HG03457 (cell line): ENCODE measurements at regions not wholly inside any gene's neighbourhood (a gene's known extent, or its start where the extent isn't known, plus 50 kb on each side); places are given as distances from the start of the nearest gene placed in this dataset.
"Not testable (repeated sequence)": the region's sequence is repeated elsewhere in the genome, so short reads cannot be mapped to it uniquely, and the experiment has no call there.

Experiments used
- ATAC-seq: cut with Tn5 transposase; IDR thresholded peaks from one replicate; pipeline ENCODE4 v1.9.1; 2021; ENCODE audit warnings: moderate number of reproducible peaks; ENCODE audit not compliant: unreplicated experiment

DNA sequence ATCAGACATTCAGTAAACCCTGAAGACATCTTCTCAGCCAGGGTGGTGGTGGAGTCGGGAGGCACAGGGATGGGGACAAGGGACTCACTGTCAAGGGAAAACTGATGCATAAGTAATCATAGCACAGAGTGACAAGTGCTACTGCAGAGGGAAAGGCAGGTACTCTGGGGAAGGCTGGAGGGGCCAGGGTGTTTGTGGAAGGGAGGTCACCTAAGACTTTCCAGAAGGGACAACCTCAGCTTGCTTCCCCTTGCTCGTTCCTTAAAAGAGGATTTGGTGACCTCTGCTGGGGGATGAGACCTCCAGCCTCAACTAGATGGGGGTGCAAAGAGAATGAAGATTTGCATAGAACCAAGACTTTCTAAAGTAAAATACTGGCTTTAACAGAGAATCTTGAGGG, 99.5 kb downstream of the SLC4A3 start:
- ATAC-seq, result no peak

DNA sequence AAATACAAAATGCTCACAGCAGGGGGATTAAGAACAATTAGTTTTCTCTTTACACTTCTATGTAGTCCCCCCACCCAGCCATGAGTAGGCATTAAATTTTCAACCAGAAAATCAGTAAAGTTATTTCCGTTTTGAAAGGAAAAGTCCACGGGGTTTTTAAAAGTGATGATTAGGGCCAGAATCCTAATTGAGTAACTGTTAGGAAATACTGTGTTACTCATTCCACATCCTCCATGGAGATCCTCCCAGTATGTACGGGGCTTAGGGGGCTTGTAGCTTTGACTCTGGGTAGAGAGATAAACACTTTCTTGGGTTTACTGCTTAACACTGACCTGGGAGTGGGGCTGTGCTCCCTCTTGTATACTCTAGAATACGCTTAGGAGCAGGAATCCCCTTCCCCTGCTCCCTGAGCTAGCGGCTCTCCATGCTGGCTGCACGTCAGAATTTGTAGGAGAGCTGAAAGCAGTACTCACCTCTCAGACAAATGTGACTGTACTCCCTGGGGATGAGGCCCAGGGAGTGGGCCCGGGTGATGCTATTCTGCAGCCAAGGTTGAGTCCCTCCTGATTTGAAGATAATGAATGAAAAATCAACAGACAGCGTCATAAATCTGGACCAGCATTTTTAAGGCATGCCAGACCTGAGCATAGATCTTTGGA, 100.5 kb downstream of the SLC4A3 start:
- ATAC-seq, result no peak

DNA sequence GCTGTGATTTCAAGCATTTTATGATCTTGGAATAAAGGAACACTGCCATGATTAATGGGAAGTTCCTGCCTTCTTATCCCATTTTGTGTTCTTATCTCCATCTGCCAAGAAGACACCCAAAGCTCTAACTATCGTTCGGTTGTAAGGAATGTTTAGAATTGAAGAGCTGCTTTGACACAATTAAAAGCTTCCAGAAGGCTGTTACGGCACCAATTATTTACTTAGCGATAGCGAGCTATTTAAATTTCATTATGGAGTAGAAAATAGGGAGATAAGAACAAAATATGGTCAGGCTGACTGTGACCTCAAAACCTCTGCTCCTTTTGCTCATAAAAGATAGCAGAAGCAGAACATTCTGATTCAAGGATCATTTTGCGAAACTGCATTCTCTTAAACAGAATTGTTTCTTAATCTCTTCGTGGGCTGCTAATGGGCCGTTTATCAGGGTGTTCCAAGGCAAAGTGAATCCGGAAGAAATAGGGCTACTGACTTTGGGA, 101.6 kb downstream of the SLC4A3 start:
- no peak for ATAC-seq

DNA sequence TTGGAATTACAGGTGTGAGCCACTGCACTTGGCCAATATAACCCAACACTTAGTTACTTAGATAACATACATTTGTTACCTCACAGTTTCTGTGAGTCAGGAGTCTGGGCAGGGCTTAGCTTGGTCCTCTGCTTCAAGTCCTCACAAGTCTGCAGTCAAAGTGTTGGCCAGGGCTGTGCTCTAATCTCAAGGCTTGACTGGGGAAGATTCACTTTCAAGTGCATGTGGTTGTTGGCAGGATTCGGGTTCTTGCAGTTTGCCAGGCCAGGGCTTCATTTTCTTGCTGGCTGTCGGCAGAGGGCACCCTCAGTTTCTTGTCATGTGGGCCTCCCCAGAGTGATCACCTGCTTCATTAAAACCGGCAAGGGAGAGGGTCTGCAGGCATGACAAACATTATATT, 103.7 kb downstream of the SLC4A3 start:
- ATAC-seq, result no peak

DNA sequence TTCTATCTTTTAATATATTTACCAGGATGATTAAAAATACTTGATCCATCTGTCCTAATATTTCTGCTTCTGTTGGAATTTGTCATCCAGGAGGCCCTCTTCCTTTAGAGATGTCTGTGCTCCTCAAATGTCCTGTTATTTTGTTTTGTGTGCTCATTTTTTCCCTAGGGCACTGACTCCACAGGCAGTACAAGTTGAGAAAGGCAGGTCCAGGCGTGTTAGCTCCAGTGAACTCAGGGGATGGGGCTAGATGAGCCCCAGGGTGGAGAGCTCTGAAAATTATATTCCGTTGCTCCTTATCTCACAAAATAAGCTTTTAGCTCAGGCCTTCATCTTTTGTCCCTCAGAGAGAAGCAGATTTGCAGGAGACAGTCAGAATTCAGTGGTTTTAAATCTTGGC, 105.7 kb downstream of the SLC4A3 start:
- no peak for ATAC-seq

DNA sequence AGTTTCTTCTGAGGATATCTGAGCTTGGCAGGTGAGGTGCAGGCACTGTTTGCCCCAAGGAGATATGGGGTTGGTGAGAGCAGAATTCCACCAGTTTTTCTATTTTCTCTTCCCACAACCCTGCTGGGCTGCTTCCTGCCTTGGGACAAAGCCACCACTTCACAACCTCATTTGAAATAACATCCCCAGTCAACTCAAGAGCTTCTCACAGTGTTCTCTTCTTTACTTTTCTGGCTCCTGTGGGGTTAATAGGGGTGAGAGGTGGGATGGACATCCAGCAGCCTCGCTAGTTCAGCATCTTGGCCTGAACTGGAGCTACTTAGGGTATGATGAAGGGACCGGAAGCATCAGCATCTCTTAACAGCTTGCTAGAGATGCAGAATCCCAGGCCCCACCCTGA, 106.3 kb downstream of the SLC4A3 start:
- no peak for ATAC-seq

DNA sequence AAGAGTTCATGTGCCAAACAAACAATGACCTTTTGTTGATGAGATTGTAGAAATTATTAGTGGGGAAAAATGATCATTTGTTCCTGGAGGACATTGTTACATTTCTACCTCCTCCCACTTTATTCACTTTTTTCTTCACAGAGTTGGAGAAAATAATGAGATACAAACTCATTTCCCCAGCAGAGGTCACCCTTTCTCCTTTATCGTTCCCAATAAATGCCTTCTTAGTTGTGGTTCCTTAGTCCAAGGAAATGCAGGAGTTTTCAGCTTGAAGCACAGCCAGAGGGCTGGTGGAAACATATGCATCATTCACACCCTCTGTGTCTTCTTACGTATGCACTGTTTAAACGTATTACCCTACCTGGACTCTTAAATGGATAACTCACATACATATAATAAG, 108.8 kb downstream of the SLC4A3 start:
- no peak for ATAC-seq

DNA sequence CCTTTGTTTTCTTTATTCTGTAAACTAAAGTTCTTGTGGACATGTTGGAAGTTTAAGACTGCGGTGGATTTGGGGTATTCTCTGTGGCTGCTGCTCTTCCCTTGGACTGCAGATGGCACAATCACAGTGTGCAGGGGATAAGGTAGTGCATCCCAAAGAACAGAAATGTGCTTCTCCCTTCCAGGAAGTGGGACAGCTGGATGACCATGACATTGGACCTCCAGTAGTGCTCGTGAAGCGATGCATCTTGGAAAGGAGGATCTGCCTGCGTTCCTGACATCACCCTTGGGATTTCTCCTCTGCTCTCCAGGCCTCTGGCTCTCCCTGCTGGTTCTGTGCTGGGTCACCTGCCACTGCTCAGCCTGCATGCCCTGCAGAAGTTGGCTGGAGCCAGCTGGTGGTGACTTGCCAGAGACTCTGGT, 109.9 kb downstream of the SLC4A3 start:
- no peak for ATAC-seq

DNA sequence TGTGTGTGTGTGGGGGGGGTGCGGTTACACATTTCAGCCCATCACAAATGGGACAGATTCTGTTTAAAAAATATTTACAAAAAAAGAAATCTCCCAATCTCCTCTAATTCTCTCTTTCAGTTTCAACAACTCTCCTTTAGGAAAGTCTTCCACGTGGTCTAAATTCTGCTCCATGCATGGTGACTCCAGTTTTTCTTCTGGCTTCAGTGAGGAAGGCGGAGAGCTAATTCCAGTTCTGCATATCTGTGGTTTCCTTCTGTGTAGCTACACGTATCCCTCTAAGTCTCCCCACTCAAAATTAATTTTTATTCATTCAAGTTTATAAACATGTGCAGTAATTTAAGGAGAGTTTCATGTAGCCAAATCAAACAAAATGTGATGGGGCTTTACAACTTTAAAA, 111.6 kb downstream of the SLC4A3 start:
- no peak for ATAC-seq

DNA sequence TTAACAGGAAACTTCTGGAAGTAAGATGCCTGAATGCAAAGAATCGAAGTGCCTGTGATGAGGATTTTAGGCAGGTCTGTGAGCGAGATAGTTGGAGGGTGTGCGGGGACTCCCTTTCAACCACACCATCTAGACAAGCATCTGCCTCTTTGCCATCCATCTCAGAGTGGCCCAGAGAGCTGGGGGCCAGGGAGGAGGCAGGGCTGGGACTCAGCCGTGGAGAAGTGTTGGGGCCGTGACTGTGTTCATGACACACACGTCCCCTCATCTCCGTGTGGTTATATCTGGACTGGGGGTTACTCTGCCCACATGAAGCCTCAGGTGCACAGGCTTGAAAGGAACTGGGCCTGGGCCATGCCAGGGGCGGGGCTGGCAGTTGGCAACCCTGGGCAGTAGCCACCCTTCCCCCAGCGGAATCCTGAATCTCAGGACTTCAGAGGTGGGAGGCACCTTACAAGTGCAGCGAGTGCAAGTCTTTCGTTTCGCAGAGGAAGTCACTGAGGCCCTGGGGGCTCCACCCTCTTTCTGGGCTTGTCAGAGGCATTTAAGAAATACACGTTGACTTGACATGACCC, 112.5 kb downstream of the SLC4A3 start:
- ATAC-seq, result no peak

DNA sequence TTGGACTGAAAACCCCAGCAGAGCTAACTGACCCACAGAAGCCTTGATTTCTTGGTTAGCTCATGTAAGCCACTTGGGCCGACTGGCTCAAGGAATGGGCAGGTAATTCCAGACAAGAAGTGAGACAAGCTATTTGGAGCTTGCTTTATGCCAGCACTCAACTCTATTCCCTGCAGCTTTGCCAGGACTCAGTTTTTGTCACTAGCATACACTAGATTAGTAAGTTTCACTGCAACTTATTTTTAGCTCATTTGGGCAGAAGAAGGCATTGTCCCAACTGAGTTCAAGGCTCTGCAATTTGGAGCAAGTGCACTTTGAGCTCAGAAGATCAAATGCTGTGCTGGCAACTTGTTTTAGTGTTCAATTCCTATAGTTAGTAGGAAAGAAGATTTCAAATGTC, 116.1 kb downstream of the SLC4A3 start:
- ATAC-seq, result no peak

DNA sequence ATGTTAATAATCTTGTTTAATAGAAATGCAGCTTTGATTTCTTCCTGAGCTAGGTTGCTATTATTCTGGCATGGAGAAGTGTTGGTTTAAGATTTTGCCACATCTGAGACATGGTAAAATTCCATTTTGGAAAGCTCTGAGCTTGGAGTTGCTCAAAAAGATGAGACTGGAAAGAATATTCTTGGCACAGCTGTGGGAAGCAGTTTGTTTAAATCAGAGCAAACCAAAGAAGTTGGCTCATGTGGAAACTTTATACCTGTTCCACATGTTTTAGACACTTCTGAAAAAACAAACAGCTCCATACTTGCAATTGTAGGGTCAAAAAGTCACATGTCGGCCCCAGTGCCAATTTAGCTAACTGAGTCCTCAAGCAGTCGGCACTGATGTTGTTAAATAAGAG, 116.6 kb downstream of the SLC4A3 start:
- no peak for ATAC-seq

DNA sequence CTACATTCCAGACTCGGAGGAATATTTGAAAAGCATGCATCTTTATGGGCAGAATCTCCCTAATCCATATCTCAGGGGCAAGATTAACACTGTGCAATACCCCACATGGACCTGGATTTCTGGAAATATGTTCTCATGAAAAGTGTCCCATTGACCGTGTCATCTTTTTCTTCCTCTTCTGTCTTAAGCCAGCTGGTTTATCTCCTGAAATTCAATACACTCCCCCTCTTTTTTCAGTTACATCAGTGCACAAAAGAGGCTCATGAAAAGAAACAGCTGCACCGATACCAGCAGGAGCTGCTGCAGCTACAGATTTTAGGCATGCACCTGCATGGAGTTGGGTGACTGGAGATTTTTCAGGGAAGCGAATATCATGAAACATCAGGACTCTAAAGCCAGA, 117.2 kb downstream of the SLC4A3 start:
- ATAC-seq, result no peak

DNA sequence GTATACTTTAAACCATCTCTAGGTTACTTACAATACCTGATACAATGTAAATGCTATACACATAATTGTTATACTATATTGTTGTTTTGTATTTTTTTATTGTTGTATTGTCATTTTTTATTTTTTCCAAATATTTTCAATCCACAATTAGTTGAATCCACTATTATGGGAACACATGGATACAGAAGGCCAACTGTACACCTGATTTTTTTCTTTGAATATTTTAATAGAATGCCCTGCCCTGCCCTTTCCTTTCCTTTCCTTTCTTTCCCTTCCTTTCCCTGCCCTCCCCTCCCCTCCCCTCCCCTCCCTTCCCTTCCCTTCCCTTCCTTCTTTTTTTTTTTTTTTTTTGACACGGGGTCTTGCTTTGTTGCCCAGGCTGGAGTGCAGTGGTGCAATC, 120.2 kb downstream of the SLC4A3 start:
- ATAC-seq, result no peak

DNA sequence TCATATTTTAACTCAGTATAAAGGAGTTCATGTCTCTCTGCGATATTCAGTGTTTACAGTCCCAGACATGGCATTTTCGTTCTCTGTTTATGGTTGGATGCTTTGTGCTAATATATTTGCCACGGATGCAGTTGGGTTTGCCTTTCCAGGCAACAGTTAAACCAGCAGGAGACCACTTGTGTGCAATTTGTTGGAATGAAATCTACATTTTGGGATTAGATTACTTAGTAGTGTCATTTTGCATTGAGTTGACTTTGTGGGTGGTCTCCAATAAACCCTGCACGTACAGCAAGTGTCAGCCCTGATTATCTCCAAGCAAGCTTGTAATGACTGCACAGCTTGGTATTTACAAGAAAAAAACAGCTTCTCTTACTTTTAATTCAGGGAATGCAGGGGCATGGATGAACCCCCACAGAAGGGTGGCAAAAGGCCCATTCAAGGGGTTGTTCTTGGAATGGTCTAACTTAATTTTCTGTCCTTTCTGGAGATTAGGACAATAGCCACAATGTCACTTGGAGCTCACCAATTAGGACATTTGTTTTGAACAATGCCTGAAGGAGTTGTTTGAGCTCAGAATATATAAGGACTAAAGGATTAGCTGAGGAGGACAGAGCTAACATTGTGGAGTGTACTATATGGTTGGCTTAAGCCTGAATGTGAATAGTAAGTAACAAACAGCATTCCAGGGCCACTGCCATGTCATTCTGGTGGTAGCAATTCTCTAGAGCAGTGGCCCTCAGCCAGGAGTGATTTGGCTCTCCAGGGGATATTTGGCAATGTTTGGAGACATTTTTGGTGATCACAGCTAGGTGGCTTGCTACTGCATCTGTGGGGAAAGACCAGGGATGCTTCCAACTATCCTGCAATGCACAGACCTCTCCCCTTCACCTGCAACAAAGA, 121.5 kb downstream of the SLC4A3 start:
- ATAC-seq, result no peak

DNA sequence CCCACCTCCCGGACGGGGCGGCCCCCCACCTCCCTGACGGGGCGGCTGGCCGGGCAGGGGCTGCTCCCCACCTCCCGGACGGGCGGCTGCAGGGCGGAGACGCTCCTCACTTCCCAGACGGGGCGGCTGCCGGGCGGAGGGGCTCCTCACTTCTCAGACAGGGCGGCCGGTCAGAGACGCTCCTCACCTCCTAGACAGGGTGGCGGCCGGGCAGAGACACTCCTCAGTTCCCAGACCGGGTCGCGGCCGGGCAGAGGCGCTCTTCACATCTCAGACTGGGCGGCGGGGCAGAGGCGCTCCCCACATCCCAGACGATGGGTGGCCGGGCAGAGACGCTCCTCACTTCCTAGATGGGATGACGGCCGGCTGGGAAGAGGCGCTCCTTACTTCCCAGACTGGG, 123.7 kb downstream of the SLC4A3 start:
- ATAC-seq, result not testable (repeated sequence)

DNA sequence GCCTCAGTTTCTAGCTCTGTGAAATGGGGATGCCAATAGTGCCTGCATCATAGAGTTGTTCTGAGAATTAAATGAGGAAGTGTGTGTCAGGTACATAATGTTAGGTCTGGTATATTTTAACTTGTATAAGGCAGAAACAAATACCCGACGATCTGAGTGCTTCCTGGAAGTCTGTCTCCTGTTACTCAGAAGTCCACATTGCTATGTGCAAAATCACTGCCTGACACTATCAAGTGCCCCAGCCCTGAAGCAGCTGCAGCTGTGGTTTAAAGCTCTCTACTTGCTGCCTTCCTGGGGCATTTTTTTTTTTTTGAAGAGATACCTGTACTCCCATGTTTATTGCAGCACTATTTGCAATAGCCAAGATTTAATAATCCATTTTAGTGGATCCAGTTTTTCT, 125.3 kb downstream of the SLC4A3 start:
- ATAC-seq, result no peak

DNA sequence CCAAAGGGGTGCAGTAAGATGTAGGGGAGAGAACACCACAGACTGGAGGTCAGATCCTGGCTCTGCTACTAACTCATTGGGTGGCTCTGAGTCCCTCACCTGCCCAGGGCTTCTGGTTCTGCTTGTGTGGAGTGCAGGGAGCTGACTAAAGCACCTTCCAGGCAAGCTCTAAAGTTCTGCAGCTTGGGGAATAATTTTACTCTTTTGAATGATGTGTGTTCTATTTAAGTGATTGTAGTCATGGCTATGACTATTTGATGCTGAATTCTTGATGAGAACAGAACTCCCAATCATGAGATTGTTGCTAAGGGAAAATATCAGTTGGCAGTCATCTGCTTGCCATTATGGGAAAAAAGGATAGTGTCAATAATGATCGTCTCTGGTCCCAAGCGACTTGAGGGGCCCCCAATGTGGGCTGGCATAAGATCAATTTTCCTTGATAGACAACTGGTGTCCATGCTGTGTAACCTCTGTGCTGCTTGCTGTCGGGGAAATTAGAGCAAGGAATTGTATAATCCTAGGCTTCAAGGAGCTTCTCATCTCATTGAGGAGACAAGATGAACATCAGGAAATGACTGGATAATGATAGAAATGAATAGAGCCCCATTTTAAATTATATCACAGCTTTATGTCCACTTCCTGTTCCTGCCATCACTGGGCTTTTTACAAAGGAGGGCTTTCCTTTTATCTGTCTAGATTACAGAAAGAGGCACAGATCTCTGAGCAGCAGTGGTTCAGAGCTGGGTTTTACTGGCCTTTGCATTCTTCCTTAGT, 131.7 kb downstream of the SLC4A3 start:
- no peak for ATAC-seq

DNA sequence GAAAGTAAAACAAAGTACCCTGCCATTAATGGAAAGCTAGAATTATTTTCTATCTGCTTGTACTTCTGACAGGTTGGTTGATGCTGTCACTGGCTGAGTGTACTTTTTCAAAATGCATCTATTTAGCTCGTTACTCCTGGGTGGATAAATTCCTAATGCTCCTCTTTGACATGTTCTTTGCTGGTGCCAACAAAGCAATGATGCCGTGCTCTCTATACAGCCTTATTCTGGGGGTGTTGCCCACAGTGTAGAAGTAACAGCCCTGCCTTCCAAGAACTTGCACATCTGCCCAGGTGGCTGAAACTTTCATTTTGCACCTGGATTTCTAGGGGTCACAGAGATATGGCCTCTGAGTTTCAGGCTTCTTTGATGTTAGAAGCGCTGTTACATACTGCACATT, 132.4 kb downstream of the SLC4A3 start:
- ATAC-seq, result no peak

DNA sequence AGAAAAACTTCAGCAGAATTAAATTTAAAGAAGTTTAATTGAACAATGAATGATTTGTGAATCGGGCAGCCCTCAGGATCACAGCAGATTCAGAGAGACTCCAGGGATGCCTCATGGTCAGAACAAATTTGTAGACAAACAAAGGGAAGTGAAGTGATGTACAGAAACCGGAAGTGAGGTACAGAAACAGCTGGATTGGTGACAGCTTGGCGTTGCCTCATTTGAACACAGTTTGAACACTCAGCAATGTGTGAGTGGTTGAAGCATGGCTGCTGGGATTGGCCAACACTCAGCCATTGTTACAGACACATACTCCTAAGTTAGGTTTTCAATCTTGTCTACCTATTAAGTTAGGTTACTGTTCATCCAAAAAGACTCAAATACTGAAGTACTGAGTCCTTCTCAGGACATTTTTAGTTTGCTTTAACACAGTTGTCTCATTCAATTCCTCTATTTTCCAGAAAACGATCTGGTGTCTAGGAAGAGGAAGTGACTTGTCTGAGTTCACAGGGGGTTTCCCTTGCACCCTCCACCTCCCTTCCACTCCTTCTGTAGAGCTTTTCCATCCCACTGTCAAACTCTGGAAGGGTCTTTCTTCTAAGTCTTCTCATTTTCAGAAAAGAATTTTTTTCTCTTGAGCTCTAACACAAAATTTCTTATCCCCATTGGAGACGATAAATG, 137.9 kb downstream of the SLC4A3 start:
- no peak for ATAC-seq

DNA sequence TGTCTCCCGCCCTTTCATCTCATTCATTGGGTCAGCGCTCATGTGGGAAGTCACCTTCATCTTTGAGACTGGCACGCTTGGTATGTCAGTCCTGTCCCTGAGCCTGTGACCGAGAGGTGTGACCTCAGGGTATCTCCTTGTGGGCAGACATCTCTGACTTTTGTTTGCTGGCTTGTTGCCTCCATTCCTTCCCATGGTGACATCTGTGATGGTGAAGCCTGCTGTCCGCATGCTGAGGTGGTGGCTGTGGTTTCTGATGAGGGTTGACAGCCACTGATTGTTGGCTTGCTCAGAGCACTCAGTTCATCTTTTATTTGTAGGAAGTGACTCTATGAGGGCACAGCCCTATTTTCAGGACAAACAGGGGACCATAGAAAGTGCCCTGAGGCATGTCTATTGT, 139.2 kb downstream of the SLC4A3 start:
- no peak for ATAC-seq
